Hematopoietic multipotent progenitor cell treated with erythropoietin and hydrocortisone succinate and interleukin-3 and kit ligand, for 4 days (in vitro differentiated cells): ENCODE measurements at regions not wholly inside any gene's neighbourhood (a gene's known extent, or its start where the extent isn't known, plus 50 kb on each side); places are given as distances from the start of the nearest gene placed in this dataset.

Source experiments
- DNase-seq: peaks from one replicate; pipeline ENCODE4 v3.0.0-alpha.2; 2015

- no peak for DNase-seq
Observed at GRCh38 chr12:72082986-72083820, 144.6 kb downstream of the TPH2 start.

GRCh38 chr12:72084061-72084460, 145.4 kb downstream of the TPH2 start:
- DNase-seq: no peak

GRCh38 chr12:72084880-72085279, 146.2 kb downstream of the TPH2 start:
- no peak for DNase-seq

- no peak for DNase-seq
Observed at GRCh38 chr12:72089678-72090077, 151.0 kb downstream of the TPH2 start.

GRCh38 chr12:72093424-72093823, 154.8 kb downstream of the TPH2 start:
- no peak for DNase-seq

GRCh38 chr12:72093930-72094329, 155.3 kb downstream of the TPH2 start:
- DNase-seq: no peak

- DNase-seq: no peak
Observed at GRCh38 chr12:72094490-72094889, 155.8 kb downstream of the TPH2 start.

- DNase-seq: no peak
Observed at GRCh38 chr12:72095025-72095424, 156.4 kb downstream of the TPH2 start.

GRCh38 chr12:72098622-72099021, 160.0 kb downstream of the TPH2 start:
- DNase-seq: no peak

GRCh38 chr12:72100854-72101253, 162.2 kb downstream of the TPH2 start:
- DNase-seq: no peak

GRCh38 chr12:72102150-72102549, 163.5 kb downstream of the TPH2 start:
- DNase-seq: no peak

- DNase-seq: no peak
Observed at GRCh38 chr12:72105849-72106248, 166.3 kb upstream of the TRHDE start.

- DNase-seq: no peak
Observed at GRCh38 chr12:72110937-72111650, 161.1 kb upstream of the TRHDE start.

GRCh38 chr12:72111706-72112105, 160.5 kb upstream of the TRHDE start:
- DNase-seq: no peak

- DNase-seq: peak; percentile 0
Observed at GRCh38 chr12:72133497-72134055, 138.6 kb upstream of the TRHDE start.

GRCh38 chr12:72134246-72135020, 137.7 kb upstream of the TRHDE start:
- no peak for DNase-seq

- DNase-seq: no peak
Observed at GRCh38 chr12:72135021-72135301, 137.2 kb upstream of the TRHDE start.

- DNase-seq: no peak
Observed at GRCh38 chr12:72136792-72137191, 135.4 kb upstream of the TRHDE start.

GRCh38 chr12:72139411-72139810, 132.8 kb upstream of the TRHDE start:
- no peak for DNase-seq

- DNase-seq: peak; percentile 58
Observed at GRCh38 chr12:72141381-72141780, 130.8 kb upstream of the TRHDE start.

GRCh38 chr12:72144553-72144952, 127.6 kb upstream of the TRHDE start:
- no peak for DNase-seq

- no peak for DNase-seq
Observed at GRCh38 chr12:72146495-72146894, 125.7 kb upstream of the TRHDE start.

- DNase-seq: no peak
Observed at GRCh38 chr12:72148709-72149108, 123.5 kb upstream of the TRHDE start.

- DNase-seq: no peak
Observed at GRCh38 chr12:72162875-72163274, 109.3 kb upstream of the TRHDE start.
